GM12878 (cell line): ENCODE measurements at regions not wholly inside any gene's neighbourhood (a gene's known extent, or its start where the extent isn't known, plus 50 kb on each side); places are given as distances from the start of the nearest gene placed in this dataset.
"Not testable (repeated sequence)": the region's sequence is repeated elsewhere in the genome, so short reads cannot be mapped to it uniquely, and the experiment has no call there.

ENCODE experiments used
- ATAC-seq: fragments of 200-7000 bp; cut with Tn5 transposase; 3 replicates; pipeline ENCODE4 v1.9.1; 2020; ENCODE audit warnings: mild to moderate bottlenecking, moderate library complexity
- BruUV-seq: library from RNA; stranded (reverse); fragments of 400-500 nt; replicated peaks from 2 replicates; lab custom pipeline; 2021; lab: Mats Ljungman, UMichigan
- CTCF ChIA-PET: fragments of 300-600 bp; sonication (Branson Sonifier 250); formaldehyde crosslinking; extraction: SDS; loops from one replicate; lab custom pipeline; 2021; ENCODE audit warnings: inconsistent platforms; lab: Yijun Ruan, JAX
- POLR2A ChIA-PET: fragments of 350-600 bp; formaldehyde crosslinking; extraction: SDS; loops from one replicate; lab custom pipeline; 2021; ENCODE audit warnings: inconsistent platforms; lab: Charles Lee
- RAD21 ChIA-PET: fragments of 300-600 bp; sonication (Branson Sonifier 250); formaldehyde crosslinking; loops from one replicate; lab custom pipeline; 2023; ENCODE audit warnings: antibody characterized with exemption; ENCODE audit not compliant: unreplicated experiment; lab: Charles Lee
- SMC1A ChIA-PET: fragments of 300-600 bp; sonication (Branson Sonifier 250); formaldehyde crosslinking; loops from one replicate; lab custom pipeline; 2023; ENCODE audit not compliant: unreplicated experiment, uncharacterized antibody; lab: Charles Lee
- DNase-seq: peaks from one replicate; pipeline ENCODE4 v3.0.0-alpha.2; 2011; ENCODE audit warnings: low read depth, low spot score
- FAIRE-seq: peaks from 3 replicates; lab custom pipeline; 2011; peaks lifted over from hg19 to GRCh38; lab: Jason Lieb, UNC
- H2AFZ ChIP-seq: 2 replicates; pipeline ENCODE4 v1.6.0; 2011; ENCODE audit warnings: low read depth, low read length, control low read depth; ENCODE audit not compliant: control insufficient read depth
- H3K27ac ChIP-seq: 2 replicates; pipeline ENCODE4 v1.5.1; 2011; ENCODE audit warnings: control low read depth; ENCODE audit not compliant: control insufficient read depth, insufficient read depth
- H3K27me3 ChIP-seq, 2 experiments: replicated peaks in 1 of 2; 2 replicates each; pipeline versions ENCODE4 v1.6.0 to v1.6.1; 2011; ENCODE audit warnings: low read length in 1 of 2; ENCODE audit not compliant: control insufficient read depth in 2 of 2, insufficient read depth in 2 of 2
- H3K36me3 ChIP-seq, 2 experiments: 2 replicates each; pipeline ENCODE4 v1.5.1; 2011; ENCODE audit warnings: low read length in 1 of 2; ENCODE audit not compliant: control insufficient read depth in 2 of 2, insufficient read depth in 2 of 2
- H3K4me1 ChIP-seq: 2 replicates; pipeline ENCODE4 v1.6.1; 2011; ENCODE audit warnings: mild to moderate bottlenecking, low read length, moderate library complexity, mixed read lengths; ENCODE audit not compliant: control insufficient read depth, insufficient read depth
- H3K4me2 ChIP-seq: 2 replicates; pipeline ENCODE4 v1.6.0; 2011; ENCODE audit warnings: control low read depth; ENCODE audit not compliant: control insufficient read depth, insufficient read depth
- H3K4me3 ChIP-seq: fragments of 200-600 bp; sonication (generic); 2 replicates; pipeline ENCODE4 v1.5.1; 2016
- H3K79me2 ChIP-seq: 2 replicates; pipeline ENCODE4 v1.6.0; 2011; ENCODE audit warnings: low read length; ENCODE audit not compliant: control insufficient read depth, insufficient read depth
- H3K9ac ChIP-seq: 2 replicates; pipeline ENCODE4 v1.8.0; 2011; ENCODE audit warnings: low read length, control low read depth, mixed read lengths; ENCODE audit not compliant: control insufficient read depth, insufficient read depth
- H3K9me3 ChIP-seq: replicated peaks from 3 replicates; pipeline ENCODE4 v1.5.1; 2011; ENCODE audit warnings: mild to moderate bottlenecking, low read length; ENCODE audit not compliant: control insufficient read depth, insufficient read depth
- H4K20me1 ChIP-seq: 2 replicates; pipeline ENCODE4 v1.6.0; 2011; ENCODE audit not compliant: control insufficient read depth, insufficient read depth
- BMI1 ChIP-seq: fragments of 450-650 bp; IDR thresholded peaks from 2 replicates; pipeline ENCODE4 v1.6.1; 2016; ENCODE audit warnings: mild to moderate bottlenecking, moderate library complexity, borderline replicate concordance
- CEBPB ChIP-seq, 2 experiments: fragments of 150-350 bp in 1 of 2; IDR thresholded peaks; 2 replicates each; pipeline ENCODE4 v1.6.1; 2012 to 2014; ENCODE audit warnings: low read depth in 2 of 2, low read length in 2 of 2, borderline replicate concordance in 1 of 2, inconsistent platforms in 1 of 2
- CREB1 ChIP-seq: IDR thresholded peaks from 2 replicates; pipeline ENCODE4 v1.6.1; 2012; ENCODE audit warnings: low read depth, mild to moderate bottlenecking, inconsistent platforms
- DPF2 ChIP-seq: fragments of 450-650 bp; IDR thresholded peaks from 2 replicates; pipeline ENCODE4 v1.6.1; 2017; ENCODE audit warnings: mild to moderate bottlenecking
- EED ChIP-seq: sonication (generic); IDR thresholded peaks from 2 replicates; pipeline ENCODE4 v1.6.1; 2016; ENCODE audit warnings: antibody characterized with exemption, low read depth
- HDAC6 ChIP-seq: fragments of 200-600 bp; sonication (generic); IDR thresholded peaks from one replicate; pipeline ENCODE4 v1.8.0; 2017; ENCODE audit warnings: antibody characterized with exemption; ENCODE audit not compliant: unreplicated experiment
- HDGF ChIP-seq: fragments of 450-650 bp; IDR thresholded peaks from 2 replicates; pipeline ENCODE4 v1.6.1; 2016; ENCODE audit warnings: antibody characterized with exemption
- IKZF2 ChIP-seq, 2 experiments: fragments of 450-650 bp; IDR thresholded peaks; 2 replicates each; pipeline ENCODE4 v1.6.1; 2017; ENCODE audit warnings: mild to moderate bottlenecking in 2 of 2, moderate library complexity in 2 of 2
- KLF5 ChIP-seq: fragments of 450-650 bp; IDR thresholded peaks from 2 replicates; pipeline ENCODE4 v1.6.1; 2014; ENCODE audit warnings: mild to moderate bottlenecking; ENCODE audit not compliant: partially characterized antibody
- MTA3 ChIP-seq: IDR thresholded peaks from 2 replicates; pipeline ENCODE4 v1.6.1; 2012; ENCODE audit warnings: low read length, inconsistent platforms, borderline replicate concordance
- RFX5 ChIP-seq: IDR thresholded peaks from 2 replicates; pipeline ENCODE4 v1.6.1; 2011; ENCODE audit warnings: low read depth, low read length, improper control_type of control experiment
- TAF1 ChIP-seq: IDR thresholded peaks from 2 replicates; pipeline ENCODE4 v1.6.1; 2011; ENCODE audit warnings: mild to moderate bottlenecking, low read depth, low read length, borderline replicate concordance
- ZSCAN29 ChIP-seq: fragments of 450-650 bp; IDR thresholded peaks from 2 replicates; pipeline ENCODE4 v1.6.1; 2017; ENCODE audit warnings: mild to moderate bottlenecking, moderate library complexity
- WGBS: methylation state at CpG from one replicate; pipeline ENCODE4 v1.1.6; 2016; ENCODE audit warnings: low lambda C conversion rate; ENCODE audit not compliant: insufficient replicate concordance, insufficient coverage; ENCODE audit errors: missing lambda C conversion rate; 5-methylcytosine and 5-hydroxymethylcytosine counted together
- in situ Hi-C: fragments of 300-500 bp; cut with MboI; formaldehyde crosslinking; loops from 9 replicates; pipeline ENCODE4 v1.14.3; 2018; ENCODE audit warnings: mixed read lengths
- intact Hi-C: fragments of 100-400 bp; cut with micrococcal nuclease; formaldehyde crosslinking; loops from one replicate; pipeline ENCODE4 v1.14.2; 2022; ENCODE audit not compliant: unreplicated experiment
- TF ChIP-seq, protein P1 (sequence below): fragments of 450-650 bp; formaldehyde crosslinking; IDR thresholded peaks from 2 replicates; pipeline ENCODE4 v1.4.0; 2022; ENCODE audit warnings: mild to moderate bottlenecking, moderate library complexity

- H4K20me1 ChIP-seq, H3K4me2 ChIP-seq, H3K4me1 ChIP-seq, in situ Hi-C loops, H3K27ac ChIP-seq, RAD21 ChIA-PET, H3K9ac ChIP-seq, CTCF ChIA-PET, H2AFZ ChIP-seq, H3K9me3 ChIP-seq, BruUV-seq, POLR2A ChIA-PET, H3K79me2 ChIP-seq, ATAC-seq, DNase-seq, H3K36me3 ChIP-seq, H3K27me3 ChIP-seq, SMC1A ChIA-PET, H3K4me3 ChIP-seq, intact Hi-C loops: not testable (repeated sequence)
- WGBS: 24% methylated on average over 3 of the region's 3 CpGs
- TF ChIP-seq KLF5: peak; percentile 85
- peak; percentile 82 for FAIRE-seq
Measured at GRCh38 chr17:77635785-77636184, 322.7 kb upstream of the TNRC6C start.

DNA sequence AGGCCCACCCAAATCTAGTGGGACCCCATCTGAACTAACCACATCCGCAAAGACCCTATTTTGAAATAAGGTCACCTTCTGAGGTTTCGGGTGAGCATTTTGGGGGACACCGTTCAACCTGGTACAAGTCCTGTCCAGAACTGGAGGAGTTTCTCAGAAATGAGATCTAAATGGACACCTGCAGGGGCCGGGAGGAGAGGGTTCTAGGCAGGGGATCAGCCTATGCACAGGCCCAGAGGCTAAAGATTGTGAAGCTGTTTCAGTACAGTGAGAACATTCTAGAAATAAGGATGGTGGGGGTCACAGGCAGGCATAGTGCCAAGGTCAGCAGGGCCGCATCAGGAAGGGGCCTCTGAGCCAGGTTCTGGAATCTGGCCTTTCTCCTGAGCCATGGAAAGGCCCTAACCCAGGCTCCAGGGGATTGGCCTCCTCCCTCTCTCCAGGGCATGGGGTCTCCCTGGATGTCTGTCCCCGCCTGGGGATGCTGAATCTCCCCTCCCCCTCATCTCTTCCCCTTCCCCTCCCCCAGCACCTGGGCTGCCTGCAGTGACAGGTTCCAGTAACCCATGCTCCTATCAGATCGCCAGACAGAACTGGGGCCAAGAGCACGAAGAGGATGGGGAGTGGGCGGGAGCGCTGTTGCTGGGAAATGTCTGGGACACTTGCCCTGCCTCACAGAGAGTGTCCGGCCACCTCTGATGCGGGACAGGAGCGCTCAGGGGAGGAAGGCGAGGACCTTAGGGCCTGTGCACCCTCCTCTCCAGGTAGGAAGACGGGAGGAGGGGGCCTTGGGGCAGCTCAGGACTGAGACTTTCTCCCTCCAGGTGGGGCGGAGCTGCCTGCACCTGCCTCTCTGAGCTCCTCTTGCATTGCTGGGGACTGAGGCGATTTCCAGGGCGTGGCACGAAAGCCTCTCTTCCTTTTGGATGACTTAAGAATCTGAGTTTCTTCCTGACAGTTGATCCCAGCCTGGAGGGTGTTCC lies 321.4 kb upstream of the TNRC6C start:
- no peaks in the 10 kb centered on the region for H4K20me1 ChIP-seq
- H3K4me3 ChIP-seq: no peak overlapping the region
- WGBS: 24% methylated on average over 19 of the region's 19 CpGs
- no peak for FAIRE-seq
- in situ Hi-C loops (no loop called here), intact Hi-C loops (no loop called here)
- DNase-seq: no peak
- POLR2A ChIA-PET: no interaction called here
- H3K4me1 ChIP-seq: peaks cover 3% of the 10 kb centered on the region; the same call in 1 of the 2 replicates
- no peaks in the 10 kb centered on the region for H3K36me3 ChIP-seq
- H3K4me2 ChIP-seq: no peak overlapping the region
- no peak for ATAC-seq
- no peak overlapping the region for H3K9ac ChIP-seq
- 0 out of 4 replicates have a peak, but pooled peaks cover 0 to 3% of the 10 kb centered on the region in 2 experiments for H3K27me3 ChIP-seq
- no peaks in the 10 kb centered on the region for H3K79me2 ChIP-seq
- BruUV-seq: no TSS peak
- H2AFZ ChIP-seq: no peak overlapping the region
- SMC1A ChIA-PET: no interaction called here
- CTCF ChIA-PET: no interaction called here
- no peaks in the 10 kb centered on the region for H3K9me3 ChIP-seq
- no peak overlapping the region for H3K27ac ChIP-seq
- RAD21 ChIA-PET: no interaction called here
- TF ChIP-seq MTA3: no peak
- TF ChIP-seq IKZF2 (IDR thresholded peaks at IDR 0.05): no peak
- no peak for TF ChIP-seq EED
- no peak for TF ChIP-seq HDGF
- TF ChIP-seq TAF1: no peak
- TF ChIP-seq RFX5: no peak
- TF ChIP-seq ZSCAN29: no peak
- no peak for TF ChIP-seq HDAC6
- no peak for TF ChIP-seq CEBPB (IDR thresholded peaks at IDR 0.05; ENCODE audit: borderline replicate concordance in 1 of 2, low read depth in 2 of 2, low read length in 2 of 2)
- TF ChIP-seq, protein P1, sequence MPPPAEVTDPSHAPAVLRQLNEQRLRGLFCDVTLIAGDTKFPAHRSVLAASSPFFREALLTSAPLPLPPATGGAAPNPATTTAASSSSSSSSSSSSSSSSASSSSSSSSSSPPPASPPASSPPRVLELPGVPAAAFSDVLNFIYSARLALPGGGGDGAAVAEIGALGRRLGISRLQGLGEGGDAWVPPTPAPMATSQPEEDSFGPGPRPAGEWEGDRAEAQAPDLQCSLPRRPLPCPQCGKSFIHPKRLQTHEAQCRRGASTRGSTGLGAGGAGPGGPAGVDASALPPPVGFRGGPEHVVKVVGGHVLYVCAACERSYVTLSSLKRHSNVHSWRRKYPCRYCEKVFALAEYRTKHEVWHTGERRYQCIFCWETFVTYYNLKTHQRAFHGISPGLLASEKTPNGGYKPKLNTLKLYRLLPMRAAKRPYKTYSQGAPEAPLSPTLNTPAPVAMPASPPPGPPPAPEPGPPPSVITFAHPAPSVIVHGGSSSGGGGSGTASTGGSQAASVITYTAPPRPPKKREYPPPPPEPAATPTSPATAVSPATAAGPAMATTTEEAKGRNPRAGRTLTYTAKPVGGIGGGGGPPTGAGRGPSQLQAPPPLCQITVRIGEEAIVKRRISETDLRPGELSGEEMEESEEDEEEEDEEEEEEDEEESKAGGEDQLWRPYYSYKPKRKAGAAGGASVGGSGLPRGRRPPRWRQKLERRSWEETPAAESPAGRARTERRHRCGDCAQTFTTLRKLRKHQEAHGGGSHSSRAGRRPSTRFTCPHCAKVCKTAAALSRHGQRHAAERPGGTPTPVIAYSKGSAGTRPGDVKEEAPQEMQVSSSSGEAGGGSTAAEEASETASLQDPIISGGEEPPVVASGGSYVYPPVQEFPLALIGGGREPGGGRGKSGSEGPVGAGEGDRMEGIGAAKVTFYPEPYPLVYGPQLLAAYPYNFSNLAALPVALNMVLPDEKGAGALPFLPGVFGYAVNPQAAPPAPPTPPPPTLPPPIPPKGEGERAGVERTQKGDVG (CRISPR knock-in tag): no peak
- TF ChIP-seq DPF2: no peak
- no peak for TF ChIP-seq BMI1
- no peak for TF ChIP-seq CREB1
